ENCODE measurements at regions not wholly inside any gene's neighbourhood (a gene's known extent, or its start where the extent isn't known, plus 50 kb on each side); places are given as distances from the start of the nearest gene placed in this dataset.

DNA sequence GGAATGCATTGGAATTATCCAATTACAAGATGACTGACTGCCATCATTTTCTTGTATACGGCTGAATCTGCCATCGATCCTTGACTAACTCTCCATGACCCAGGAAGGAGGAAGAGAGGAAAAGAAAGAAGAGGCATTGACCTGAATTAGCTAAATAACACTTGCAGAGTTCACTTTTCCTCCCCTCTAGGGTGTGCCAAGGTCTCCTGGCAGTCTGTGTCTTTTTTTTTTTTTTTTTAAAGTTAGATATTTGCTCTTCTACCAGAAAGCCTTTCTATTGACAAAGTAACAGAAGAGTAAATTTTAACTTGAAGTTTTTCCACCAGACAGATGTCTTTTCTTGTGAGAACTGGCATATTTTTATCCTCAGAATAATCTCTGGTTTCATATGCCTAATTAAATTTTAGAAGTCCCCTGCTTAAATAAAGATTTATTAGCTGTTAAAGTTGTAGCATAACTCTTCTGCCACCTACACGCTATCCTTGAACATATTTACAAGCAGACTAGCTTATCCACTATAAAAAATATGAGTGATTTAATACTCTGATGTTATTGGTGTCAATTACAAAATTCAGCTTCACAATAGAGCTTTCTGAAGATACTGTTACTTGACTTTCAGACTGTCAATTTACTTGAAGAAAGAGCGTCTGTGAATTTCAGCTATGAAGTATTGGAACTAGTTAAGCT lies 171.7 kb upstream of the ETAA1 start:
- TF ChIP-seq, protein P1, sequence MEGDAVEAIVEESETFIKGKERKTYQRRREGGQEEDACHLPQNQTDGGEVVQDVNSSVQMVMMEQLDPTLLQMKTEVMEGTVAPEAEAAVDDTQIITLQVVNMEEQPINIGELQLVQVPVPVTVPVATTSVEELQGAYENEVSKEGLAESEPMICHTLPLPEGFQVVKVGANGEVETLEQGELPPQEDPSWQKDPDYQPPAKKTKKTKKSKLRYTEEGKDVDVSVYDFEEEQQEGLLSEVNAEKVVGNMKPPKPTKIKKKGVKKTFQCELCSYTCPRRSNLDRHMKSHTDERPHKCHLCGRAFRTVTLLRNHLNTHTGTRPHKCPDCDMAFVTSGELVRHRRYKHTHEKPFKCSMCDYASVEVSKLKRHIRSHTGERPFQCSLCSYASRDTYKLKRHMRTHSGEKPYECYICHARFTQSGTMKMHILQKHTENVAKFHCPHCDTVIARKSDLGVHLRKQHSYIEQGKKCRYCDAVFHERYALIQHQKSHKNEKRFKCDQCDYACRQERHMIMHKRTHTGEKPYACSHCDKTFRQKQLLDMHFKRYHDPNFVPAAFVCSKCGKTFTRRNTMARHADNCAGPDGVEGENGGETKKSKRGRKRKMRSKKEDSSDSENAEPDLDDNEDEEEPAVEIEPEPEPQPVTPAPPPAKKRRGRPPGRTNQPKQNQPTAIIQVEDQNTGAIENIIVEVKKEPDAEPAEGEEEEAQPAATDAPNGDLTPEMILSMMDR (IDR thresholded peaks at IDR 0.05; ENCODE audit: insufficient read depth, low read length), result no peak
- no peak for TF ChIP-seq POLR2AphosphoS5 (IDR thresholded peaks at IDR 0.05; ENCODE audit: low read depth)
- TF ChIP-seq SPI1 (IDR thresholded peaks at IDR 0.05; ENCODE audit: borderline replicate concordance, low read depth), result no peak
